B cell (primary cell): ENCODE measurements at regions not wholly inside any gene's neighbourhood (a gene's known extent, or its start where the extent isn't known, plus 50 kb on each side); places are given as distances from the start of the nearest gene placed in this dataset.

Experiments
- EZH2 ChIP-seq: IDR thresholded peaks from 2 replicates; pipeline ENCODE4 v1.6.1; 2012; ENCODE audit warnings: borderline replicate concordance, low read depth, mild to moderate bottlenecking, moderate library complexity, low read length; ENCODE audit not compliant: insufficient read depth, poor library complexity, severe bottlenecking
- TF ChIP-seq, protein P1 (sequence below): fragments of 200-600 bp; IDR thresholded peaks from one replicate; pipeline ENCODE4 v1.8.0; 2022; ENCODE audit warnings: antibody characterized with exemption, mild to moderate bottlenecking

DNA sequence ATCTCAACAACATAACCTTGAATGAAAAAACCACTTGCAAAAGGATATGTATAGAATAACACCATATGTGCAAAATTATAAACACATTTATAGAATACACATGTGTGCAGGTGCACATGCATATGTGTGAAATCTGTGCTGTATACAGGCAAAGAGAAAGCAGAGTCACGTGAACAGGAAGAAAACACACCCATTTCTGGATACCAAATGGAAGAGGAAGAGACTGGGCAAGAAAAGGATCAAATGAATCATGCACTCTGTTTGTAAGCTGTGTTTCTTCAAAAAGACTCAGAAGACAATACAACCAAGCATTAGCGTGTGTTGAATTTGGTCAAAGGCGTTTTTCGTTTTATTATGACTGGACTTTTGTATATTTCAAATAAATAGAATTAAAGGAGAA lies 111.3 kb upstream of the ERG start:
- no peak for TF ChIP-seq EZH2
- TF ChIP-seq, protein P1, sequence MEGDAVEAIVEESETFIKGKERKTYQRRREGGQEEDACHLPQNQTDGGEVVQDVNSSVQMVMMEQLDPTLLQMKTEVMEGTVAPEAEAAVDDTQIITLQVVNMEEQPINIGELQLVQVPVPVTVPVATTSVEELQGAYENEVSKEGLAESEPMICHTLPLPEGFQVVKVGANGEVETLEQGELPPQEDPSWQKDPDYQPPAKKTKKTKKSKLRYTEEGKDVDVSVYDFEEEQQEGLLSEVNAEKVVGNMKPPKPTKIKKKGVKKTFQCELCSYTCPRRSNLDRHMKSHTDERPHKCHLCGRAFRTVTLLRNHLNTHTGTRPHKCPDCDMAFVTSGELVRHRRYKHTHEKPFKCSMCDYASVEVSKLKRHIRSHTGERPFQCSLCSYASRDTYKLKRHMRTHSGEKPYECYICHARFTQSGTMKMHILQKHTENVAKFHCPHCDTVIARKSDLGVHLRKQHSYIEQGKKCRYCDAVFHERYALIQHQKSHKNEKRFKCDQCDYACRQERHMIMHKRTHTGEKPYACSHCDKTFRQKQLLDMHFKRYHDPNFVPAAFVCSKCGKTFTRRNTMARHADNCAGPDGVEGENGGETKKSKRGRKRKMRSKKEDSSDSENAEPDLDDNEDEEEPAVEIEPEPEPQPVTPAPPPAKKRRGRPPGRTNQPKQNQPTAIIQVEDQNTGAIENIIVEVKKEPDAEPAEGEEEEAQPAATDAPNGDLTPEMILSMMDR, result no peak
